HG02852 (cell line): ENCODE measurements at regions not wholly inside any gene's neighbourhood (a gene's known extent, or its start where the extent isn't known, plus 50 kb on each side); places are given as distances from the start of the nearest gene placed in this dataset.

Experiments used
- ATAC-seq: cut with Tn5 transposase; IDR thresholded peaks from one replicate; pipeline ENCODE4 v1.9.1; 2021; ENCODE audit warnings: mild to moderate bottlenecking, moderate library complexity; ENCODE audit not compliant: unreplicated experiment

DNA sequence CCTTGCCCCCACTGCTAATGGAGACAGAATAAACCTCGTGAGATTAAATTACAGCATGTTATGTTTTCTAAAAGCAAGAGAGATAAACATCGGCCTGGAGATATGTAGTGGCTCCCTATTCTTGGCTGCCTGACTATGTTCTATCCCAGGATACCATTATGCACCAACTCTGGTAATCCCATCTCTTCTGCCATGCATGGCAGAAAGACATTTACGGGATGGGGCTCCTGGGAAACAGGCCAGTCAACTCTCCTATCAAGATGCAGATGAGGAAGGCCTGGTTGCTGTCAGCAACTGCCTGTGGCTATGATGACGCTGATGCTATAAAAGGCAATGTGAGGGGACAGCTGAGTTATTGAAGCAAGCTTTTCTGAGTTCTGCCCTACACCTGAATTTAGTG is 166.2 kb upstream of the VCX3A start:
- ATAC-seq = no peak

DNA sequence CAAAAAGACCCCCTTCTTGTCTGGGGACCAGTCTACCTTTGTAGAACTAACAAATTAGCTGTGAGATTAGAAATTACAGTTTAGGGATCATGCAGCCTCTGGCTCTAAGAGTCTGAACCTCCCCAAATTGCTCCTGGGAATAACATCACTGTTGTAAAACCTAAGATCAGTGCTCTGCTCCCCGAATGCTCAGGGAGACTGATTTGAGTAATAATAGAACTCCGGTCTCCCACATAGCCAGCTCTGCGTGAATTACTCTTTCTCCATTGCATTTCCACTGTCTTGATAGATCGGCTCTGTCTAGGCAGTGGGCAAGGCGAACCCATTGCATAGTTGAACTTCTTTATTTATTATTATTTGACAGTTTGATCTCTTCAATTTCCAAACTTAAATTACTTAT is 160.8 kb upstream of the VCX3A start:
- no peak for ATAC-seq

DNA sequence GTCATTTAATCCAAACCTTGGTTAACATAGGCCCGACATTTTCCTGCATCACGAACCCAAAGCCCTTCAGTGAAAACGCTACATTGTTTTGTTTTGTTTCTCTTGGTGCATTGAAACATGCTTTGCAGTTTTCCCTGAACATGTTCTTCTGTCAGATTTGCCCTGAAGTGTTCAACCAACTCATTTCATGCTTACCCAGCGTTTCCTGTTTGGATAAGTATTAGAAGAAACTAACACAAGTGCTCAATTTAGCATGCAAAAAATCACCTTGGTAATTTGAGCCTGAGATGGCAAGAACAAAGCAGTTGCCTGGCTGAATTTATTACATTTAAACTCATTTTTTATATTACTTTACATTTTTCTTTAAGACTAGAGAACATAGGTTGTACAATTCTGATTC is 160.1 kb upstream of the VCX3A start:
- ATAC-seq = no peak

GRCh38 chrX:6694221-6694620 is 159.3 kb upstream of the VCX3A start:
- no peak for ATAC-seq

GRCh38 chrX:6693051-6693450 is 158.1 kb upstream of the VCX3A start:
- ATAC-seq = no peak

- ATAC-seq = no peak
Observed at GRCh38 chrX:6685489-6685888, 150.6 kb upstream of the VCX3A start.

- ATAC-seq = no peak
Observed at GRCh38 chrX:6683353-6683752, 148.4 kb upstream of the VCX3A start.

GRCh38 chrX:6681521-6682145 is 146.7 kb upstream of the VCX3A start:
- no peak for ATAC-seq

DNA sequence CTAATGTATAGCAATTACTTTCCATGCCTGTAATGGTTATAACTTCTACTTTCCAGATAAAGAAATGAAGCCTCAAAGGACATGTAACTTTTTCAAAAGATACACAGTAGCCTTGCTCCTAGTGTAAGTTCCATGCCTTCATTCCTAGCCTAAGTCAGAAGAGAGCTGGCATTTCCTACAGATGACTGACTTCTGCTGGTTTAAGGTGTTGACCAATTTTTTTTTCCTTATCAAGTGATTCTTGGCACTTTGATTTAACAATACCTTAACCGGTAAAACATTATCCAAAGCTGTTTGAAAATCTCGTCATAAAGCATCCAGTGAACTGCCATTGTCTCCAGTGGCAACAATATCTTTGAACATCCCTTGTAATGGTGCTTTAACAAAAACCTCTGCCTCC is 145.1 kb upstream of the VCX3A start:
- no peak for ATAC-seq

GRCh38 chrX:6679550-6679949 is 144.6 kb upstream of the VCX3A start:
- no peak for ATAC-seq

- ATAC-seq = no peak
Observed at GRCh38 chrX:6678313-6678712, 143.4 kb upstream of the VCX3A start.

- no peak for ATAC-seq
Observed at GRCh38 chrX:6674734-6675133, 139.8 kb upstream of the VCX3A start.

GRCh38 chrX:6667048-6667768 is 132.3 kb upstream of the VCX3A start:
- peak; percentile 50 for ATAC-seq

DNA sequence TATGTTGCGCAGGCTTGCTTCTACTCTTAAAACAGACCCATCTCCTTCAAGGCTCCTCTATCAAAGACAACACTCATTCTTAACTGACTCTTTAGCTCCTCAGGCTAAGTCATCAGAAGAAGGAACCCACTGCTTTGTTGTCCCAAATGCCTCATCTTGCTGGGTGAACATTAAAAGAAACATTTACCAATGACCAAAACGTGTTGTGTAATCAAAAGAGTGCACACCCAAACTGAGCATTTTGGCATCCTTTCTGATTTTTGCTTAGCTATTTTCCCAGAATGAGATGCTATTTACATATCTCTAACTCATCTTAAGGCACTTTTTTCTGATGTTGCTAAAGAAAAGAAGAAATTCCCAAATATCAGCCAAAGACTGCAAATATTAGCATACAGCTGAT is 131.7 kb upstream of the VCX3A start:
- no peak for ATAC-seq

DNA sequence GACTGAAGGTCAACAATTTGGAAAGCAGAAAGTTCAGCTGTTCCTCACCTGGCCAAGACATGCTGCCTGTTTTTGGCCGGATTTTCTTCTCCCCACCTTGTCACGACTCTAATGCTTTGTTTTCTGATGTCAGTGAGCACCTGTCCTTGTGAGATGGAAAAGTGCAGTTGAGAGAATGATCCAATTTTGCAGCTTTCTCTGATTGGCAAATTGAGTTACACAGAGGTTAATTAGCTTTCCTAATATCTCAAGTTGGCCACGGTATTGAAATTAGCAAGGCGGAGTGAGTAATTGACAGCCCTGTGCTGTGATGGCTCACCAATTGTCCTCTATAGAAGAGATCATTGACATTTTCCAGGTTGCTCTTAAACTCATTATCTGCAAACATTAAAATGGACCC is 126.8 kb upstream of the VCX3A start:
- no peak for ATAC-seq

DNA sequence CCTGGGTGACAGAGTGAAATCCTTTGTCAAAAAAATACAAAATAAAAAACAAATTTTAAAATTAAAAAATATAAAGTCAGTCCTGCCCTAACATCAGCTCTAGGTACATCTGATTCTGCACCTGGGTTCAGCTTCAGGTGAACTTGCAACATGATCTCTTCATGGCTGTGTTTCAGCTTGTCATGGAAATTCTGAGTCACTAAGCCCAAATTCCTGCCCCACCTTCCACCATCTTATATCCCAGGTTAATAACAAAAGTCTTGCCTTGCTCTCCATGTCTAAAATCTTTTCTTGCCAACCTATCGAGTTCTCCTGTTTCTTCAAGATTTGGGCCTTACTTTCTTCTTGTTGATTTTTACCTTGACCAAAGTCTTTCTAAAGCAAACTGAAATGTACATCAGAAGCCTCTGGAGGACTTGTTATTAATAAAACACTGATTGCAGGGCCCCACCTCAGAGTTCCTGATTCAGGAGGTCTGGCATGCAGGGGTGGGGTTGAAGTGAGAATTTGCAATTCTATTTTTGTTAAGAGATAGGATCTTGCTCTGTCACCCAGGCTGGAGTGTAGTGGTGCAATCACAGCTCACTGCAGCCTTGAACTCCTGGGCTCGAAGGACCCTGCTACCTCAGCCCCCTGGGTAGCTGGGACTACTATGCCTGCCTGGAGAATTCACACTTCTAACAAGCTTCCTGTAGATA is 125.8 kb upstream of the VCX3A start:
- ATAC-seq = no peak

- no peak for ATAC-seq
Observed at GRCh38 chrX:6645216-6645615, 110.3 kb upstream of the VCX3A start.

DNA sequence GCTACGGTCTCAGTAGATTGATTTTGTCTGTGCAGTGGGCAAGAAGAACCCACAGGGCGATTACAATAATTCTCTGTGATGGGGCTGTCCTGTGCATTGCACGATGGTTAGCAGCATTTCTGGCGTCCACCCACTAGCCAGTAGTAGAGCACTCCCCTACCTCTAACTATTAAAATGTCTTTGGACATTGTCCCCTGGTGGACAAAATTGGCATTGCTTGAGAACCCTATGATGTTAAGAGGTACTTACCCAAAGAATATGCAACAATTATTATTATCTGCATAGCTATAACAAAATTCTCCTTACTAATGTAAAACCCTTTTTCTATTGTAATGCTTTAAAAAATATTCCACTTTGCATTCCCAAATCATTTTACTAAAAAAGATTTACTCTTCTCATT is 109.5 kb upstream of the VCX3A start:
- no peak for ATAC-seq

- no peak for ATAC-seq
Observed at GRCh38 chrX:6640727-6641126, 105.8 kb upstream of the VCX3A start.

DNA sequence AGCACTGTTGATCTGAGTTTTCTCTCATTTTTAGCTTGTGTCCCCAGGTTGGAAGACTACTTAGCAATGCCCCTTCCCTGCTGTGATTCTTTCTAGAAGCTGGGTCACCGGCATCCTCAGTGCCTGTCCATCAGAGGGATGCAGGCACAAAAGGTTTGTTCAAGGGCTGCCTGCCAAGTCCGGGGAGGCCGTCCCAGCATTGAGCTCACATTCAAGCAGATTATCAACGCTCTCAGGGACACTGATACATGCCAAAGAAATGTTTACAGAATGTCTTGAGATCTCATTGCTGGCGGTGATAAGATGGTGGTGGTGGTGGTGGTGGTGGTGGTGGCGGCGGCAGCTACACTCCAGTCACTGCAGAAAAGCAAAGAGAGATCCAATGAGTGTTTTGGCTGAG is 79.6 kb upstream of the VCX3A start:
- no peak for ATAC-seq

- ATAC-seq = no peak
Observed at GRCh38 chrX:6599230-6599860, 64.4 kb upstream of the VCX3A start.
